ENCODE measurements at regions not wholly inside any gene's neighbourhood (a gene's known extent, or its start where the extent isn't known, plus 50 kb on each side); places are given as distances from the start of the nearest gene placed in this dataset.

DNA sequence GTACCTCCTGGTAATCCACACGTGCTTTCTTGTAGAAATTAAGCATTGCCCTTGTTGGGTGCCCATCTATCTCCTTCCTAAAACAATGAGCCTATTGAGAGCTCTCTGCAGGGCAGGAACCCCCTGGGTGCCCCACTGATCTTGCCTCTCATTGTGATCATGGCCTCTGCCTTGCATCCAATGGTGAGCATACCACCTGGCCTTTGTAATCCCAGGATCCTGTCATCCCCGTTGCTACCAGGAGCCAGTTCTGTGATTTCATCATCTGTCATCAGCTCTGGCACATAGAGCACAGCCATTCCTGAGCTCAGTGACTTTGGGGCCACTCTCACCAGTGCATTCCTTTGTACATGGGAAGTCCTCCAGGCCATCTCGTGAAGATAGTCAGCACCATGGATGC lies 381.0 kb upstream of the ID2 start:
- TF ChIP-seq SUZ12 (IDR thresholded peaks at IDR 0.05; ENCODE audit: extremely low read depth, insufficient read depth, insufficient read length): no peak
- TF ChIP-seq ZNF274 (IDR thresholded peaks at IDR 0.05; ENCODE audit: low read depth, low read length): no peak
- TF ChIP-seq YY1 (IDR thresholded peaks at IDR 0.05; ENCODE audit: insufficient read depth, insufficient read length): no peak

Measured in NT2/D1 (cell line).